SK-N-MC (cell line): ENCODE measurements at regions not wholly inside any gene's neighbourhood (a gene's known extent, or its start where the extent isn't known, plus 50 kb on each side); places are given as distances from the start of the nearest gene placed in this dataset.

ENCODE experiments used
- DNase-seq: peaks from one replicate; pipeline ENCODE4 v3.0.0-alpha.2; 2011; ENCODE audit warnings: low read depth, low spot score
- H3K27ac ChIP-seq: fragments of 200-600 bp; sonication (generic); 2 replicates; pipeline ENCODE4 v1.5.1; 2016; ENCODE audit warnings: mixed run types
- H3K36me3 ChIP-seq: fragments of 200-600 bp; sonication (generic); 2 replicates; pipeline ENCODE4 v1.6.1; 2017; ENCODE audit warnings: antibody characterized with exemption, low read length, mixed read lengths; ENCODE audit not compliant: insufficient read depth
- H3K4me3 ChIP-seq: fragments of 200-600 bp; sonication (generic); 2 replicates; pipeline ENCODE4 v1.5.1; 2016
- H3K9ac ChIP-seq: fragments of 200-600 bp; sonication (generic); 2 replicates; pipeline ENCODE4 v1.8.0; 2017; ENCODE audit warnings: mixed run types, mixed read lengths; ENCODE audit not compliant: insufficient read length
- H3K9me3 ChIP-seq: fragments of 200-600 bp; sonication (generic); 2 replicates; pipeline ENCODE4 v1.6.1; 2017; ENCODE audit warnings: low read depth, mild to moderate bottlenecking, antibody characterized with exemption, low read length, moderate library complexity, mixed read lengths
- EZH2 ChIP-seq: fragments of 200-600 bp; sonication (generic); IDR thresholded peaks from one replicate; pipeline ENCODE4 v1.6.1; 2017; ENCODE audit warnings: antibody characterized with exemption
- FOXP2 ChIP-seq: optimal IDR thresholded peaks from 2 replicates; pipeline ENCODE3; 2011; ENCODE audit warnings: mild to moderate bottlenecking, moderate library complexity; ENCODE audit not compliant: insufficient read depth; ENCODE audit errors: extremely low read length, control extremely low read depth
- POLR2AphosphoS5 ChIP-seq: IDR thresholded peaks from 2 replicates; pipeline ENCODE4 v1.6.1; 2012; ENCODE audit warnings: mild to moderate bottlenecking, low read depth, low read length, borderline replicate concordance

GRCh38 chr6:21538186-21538798, 55.3 kb upstream of the SOX4 start:
- no peak for DNase-seq
- TF ChIP-seq POLR2AphosphoS5 = no peak
- no peak for TF ChIP-seq FOXP2
- TF ChIP-seq EZH2 = no peak
- Histone ChIP-seq H3K9ac (no peak overlapping the region), H3K9me3 (no peaks in the 10 kb centered on the region), H3K27ac (no peak overlapping the region), H3K36me3 (no peaks in the 10 kb centered on the region), H3K4me3 (no peak overlapping the region)

- H3K27ac ChIP-seq = no peak overlapping the region
- no peaks in the 10 kb centered on the region for H3K36me3 ChIP-seq
- H3K9ac ChIP-seq = no peak overlapping the region
- no peak for DNase-seq
- no peak overlapping the region for H3K4me3 ChIP-seq
- TF ChIP-seq EZH2 (no peak), POLR2AphosphoS5 (no peak), FOXP2 (no peak)
- H3K9me3 ChIP-seq = no peaks in the 10 kb centered on the region
Observed at GRCh38 chr6:21539621-21540100, 53.9 kb upstream of the SOX4 start.
